Retinal pigment epithelial cell (primary cell): ENCODE measurements at regions not wholly inside any gene's neighbourhood (a gene's known extent, or its start where the extent isn't known, plus 50 kb on each side); places are given as distances from the start of the nearest gene placed in this dataset.

ENCODE experiments used
- DNase-seq: peaks from one replicate; pipeline ENCODE4 v3.0.0-alpha.2; 2010; ENCODE audit warnings: low read depth
- H3K4me3 ChIP-seq: 2 replicates; pipeline ENCODE4 v1.5.1; 2011; ENCODE audit warnings: mild to moderate bottlenecking, low read length, control low read depth, moderate library complexity
- CTCF ChIP-seq: conservative IDR thresholded peaks from 2 replicates; pipeline ENCODE4 v1.5.1; 2011; ENCODE audit warnings: low read depth, low read length, control low read depth, inconsistent platforms

- no peak overlapping the region for H3K4me3 ChIP-seq
Measured at GRCh38 chr6:15801912-15802311, 139.1 kb upstream of the DTNBP1 start.

GRCh38 chr6:15800841-15801617 is 138.2 kb upstream of the DTNBP1 start:
- no peak for TF ChIP-seq CTCF
- DNase-seq = no peak
- no peak overlapping the region for H3K4me3 ChIP-seq

More at GRCh38 chr6:15801912-15802311, 139.1 kb upstream of the DTNBP1 start:
- TF ChIP-seq CTCF = no peak
- DNase-seq = no peak

GRCh38 chr6:15798533-15799255 is 135.9 kb upstream of the DTNBP1 start:
- DNase-seq = no peak
- no peak for TF ChIP-seq CTCF
- H3K4me3 ChIP-seq = no peak overlapping the region

GRCh38 chr6:15796844-15797243 is 134.0 kb upstream of the DTNBP1 start:
- DNase-seq = no peak
- no peak overlapping the region for H3K4me3 ChIP-seq
- no peak for TF ChIP-seq CTCF

- DNase-seq = no peak
- H3K4me3 ChIP-seq = no peak overlapping the region
- no peak for TF ChIP-seq CTCF
Measured at GRCh38 chr6:15796130-15796771, 133.4 kb upstream of the DTNBP1 start.

- no peak for TF ChIP-seq CTCF
- DNase-seq = no peak
- no peak overlapping the region for H3K4me3 ChIP-seq
Measured at GRCh38 chr6:15793826-15794225, 131.0 kb upstream of the DTNBP1 start.
